OCI-LY3 (cell line): ENCODE measurements at regions not wholly inside any gene's neighbourhood (a gene's known extent, or its start where the extent isn't known, plus 50 kb on each side); places are given as distances from the start of the nearest gene placed in this dataset.

Source experiments
- H2AFZ ChIP-seq: fragments of 200-600, 300-600 bp; shearing (Covaris generic); 2 replicates; pipeline ENCODE4 v1.6.0; 2014; ENCODE audit warnings: antibody characterized with exemption, low read depth, low read length
- H3K27ac ChIP-seq: fragments of 200-600, 300-600 bp; sonication (generic); 2 replicates; pipeline ENCODE4 v1.5.1; 2014; ENCODE audit warnings: mild to moderate bottlenecking, low read length, moderate library complexity, mixed read lengths
- H3K27me3 ChIP-seq: fragments of 200-600, 300-600 bp; sonication (generic); 2 replicates; pipeline ENCODE4 v1.6.1; 2014; ENCODE audit warnings: low read depth, low read length, mixed read lengths
- H3K36me3 ChIP-seq: fragments of 200-600, 300-600 bp; sonication (generic); replicated peaks from 2 replicates; pipeline ENCODE3; 2014; ENCODE audit warnings: low read depth, low read length, mixed read lengths
- H3K4me1 ChIP-seq: fragments of 300-600, 200-600 bp; sonication (generic); 2 replicates; pipeline ENCODE4 v1.6.1; 2014; ENCODE audit warnings: low read length, mixed read lengths
- H3K4me2 ChIP-seq: fragments of 200-600, 300-600 bp; sonication (generic); 2 replicates; pipeline ENCODE4 v1.6.1; 2014; ENCODE audit warnings: low read length, mixed read lengths
- H3K4me3 ChIP-seq: fragments of 300-600, 200-600 bp; sonication (generic); 2 replicates; pipeline ENCODE4 v1.5.1; 2014; ENCODE audit warnings: antibody characterized with exemption, mild to moderate bottlenecking, low read length, moderate library complexity
- H3K79me2 ChIP-seq: fragments of 300-600, 200-600 bp; shearing (Covaris generic); 2 replicates; pipeline ENCODE4 v1.6.1; 2014; ENCODE audit warnings: mild to moderate bottlenecking, low read length, mixed read lengths
- H3K9ac ChIP-seq: fragments of 300-600, 200-600 bp; shearing (Covaris generic); 2 replicates; pipeline ENCODE4 v1.6.0; 2014; ENCODE audit warnings: mild to moderate bottlenecking, low read length, moderate library complexity
- H3K9me3 ChIP-seq: fragments of 200-600, 300-600 bp; shearing (Covaris generic); 2 replicates; pipeline ENCODE4 v1.6.1; 2014; ENCODE audit warnings: low read length, mixed read lengths; ENCODE audit not compliant: insufficient read depth
- H4K20me1 ChIP-seq: fragments of 200-600, 300-600 bp; sonication (generic); 2 replicates; pipeline ENCODE4 v1.6.1; 2016; ENCODE audit warnings: low read length, mixed read lengths; ENCODE audit not compliant: insufficient read depth
- EZH2phosphoT487 ChIP-seq: fragments of 200-600 bp; shearing (Covaris generic); IDR thresholded peaks from 2 replicates; pipeline ENCODE4 v1.6.1; 2018; ENCODE audit warnings: antibody characterized with exemption, mixed run types, low read depth
- TF ChIP-seq, protein P1 (sequence below): fragments of 200-600, 300-600 bp; sonication (generic); IDR thresholded peaks from 2 replicates; pipeline ENCODE4 v1.5.1; 2014; ENCODE audit warnings: antibody characterized with exemption, low read length, low read depth

DNA sequence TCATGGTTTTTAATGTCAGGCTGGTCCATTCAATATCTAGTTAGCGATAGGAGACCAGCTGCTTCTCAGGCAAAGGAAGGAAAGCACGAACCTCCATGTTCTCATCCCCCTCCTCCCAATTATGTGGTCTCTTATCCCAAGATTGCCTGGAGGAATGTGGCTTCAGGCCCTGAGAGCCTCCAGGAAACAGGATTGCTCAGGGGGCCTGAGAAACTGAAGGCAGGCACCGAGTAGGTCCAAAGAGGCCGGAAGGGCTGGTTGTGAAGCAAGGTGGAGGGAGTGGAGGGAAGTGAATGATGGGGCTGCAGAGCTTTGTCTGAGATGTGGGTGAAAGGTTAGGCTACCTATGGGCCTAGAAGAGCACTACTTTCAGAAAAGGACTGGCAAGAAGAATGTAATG is 188.2 kb upstream of the DDHD1 start:
- Histone ChIP-seq H3K4me3 (no peak overlapping the region), H3K4me1 (no peaks in the 10 kb centered on the region), H3K4me2 (no peak overlapping the region), H4K20me1 (no peaks in the 10 kb centered on the region), H3K36me3 (no peaks in the 10 kb centered on the region), H3K27ac (no peak overlapping the region), H3K9ac (no peak overlapping the region), H2AFZ (no peak overlapping the region), H3K9me3 (no peaks in the 10 kb centered on the region), H3K27me3 (no peaks in the 10 kb centered on the region), H3K79me2 (no peaks in the 10 kb centered on the region)
- TF ChIP-seq, protein P1, sequence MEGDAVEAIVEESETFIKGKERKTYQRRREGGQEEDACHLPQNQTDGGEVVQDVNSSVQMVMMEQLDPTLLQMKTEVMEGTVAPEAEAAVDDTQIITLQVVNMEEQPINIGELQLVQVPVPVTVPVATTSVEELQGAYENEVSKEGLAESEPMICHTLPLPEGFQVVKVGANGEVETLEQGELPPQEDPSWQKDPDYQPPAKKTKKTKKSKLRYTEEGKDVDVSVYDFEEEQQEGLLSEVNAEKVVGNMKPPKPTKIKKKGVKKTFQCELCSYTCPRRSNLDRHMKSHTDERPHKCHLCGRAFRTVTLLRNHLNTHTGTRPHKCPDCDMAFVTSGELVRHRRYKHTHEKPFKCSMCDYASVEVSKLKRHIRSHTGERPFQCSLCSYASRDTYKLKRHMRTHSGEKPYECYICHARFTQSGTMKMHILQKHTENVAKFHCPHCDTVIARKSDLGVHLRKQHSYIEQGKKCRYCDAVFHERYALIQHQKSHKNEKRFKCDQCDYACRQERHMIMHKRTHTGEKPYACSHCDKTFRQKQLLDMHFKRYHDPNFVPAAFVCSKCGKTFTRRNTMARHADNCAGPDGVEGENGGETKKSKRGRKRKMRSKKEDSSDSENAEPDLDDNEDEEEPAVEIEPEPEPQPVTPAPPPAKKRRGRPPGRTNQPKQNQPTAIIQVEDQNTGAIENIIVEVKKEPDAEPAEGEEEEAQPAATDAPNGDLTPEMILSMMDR: no peak
- no peak for TF ChIP-seq EZH2phosphoT487

DNA sequence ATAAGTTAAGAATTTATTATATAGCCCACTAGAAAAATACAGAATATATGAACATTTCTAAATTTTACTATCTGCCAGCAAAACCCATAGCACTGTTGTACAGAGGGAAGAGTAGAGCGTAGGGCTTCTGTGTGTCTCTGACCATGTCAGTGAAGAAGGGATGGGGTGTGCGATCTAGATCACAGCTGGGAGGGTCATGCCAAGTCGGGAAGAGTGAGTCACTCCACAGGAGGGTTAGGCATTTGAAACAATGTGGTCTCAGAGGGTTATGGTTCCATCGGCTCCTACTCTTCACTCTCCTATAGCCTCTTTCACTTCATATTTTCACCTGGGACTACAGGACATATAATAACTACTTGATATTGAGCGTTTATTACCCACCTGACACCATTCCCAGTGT is 185.1 kb upstream of the DDHD1 start:
- Histone ChIP-seq H3K27ac (no peak overlapping the region), H2AFZ (no peak overlapping the region), H3K36me3 (no peaks in the 10 kb centered on the region), H3K9ac (no peak overlapping the region), H3K4me2 (no peak overlapping the region), H4K20me1 (no peaks in the 10 kb centered on the region), H3K4me3 (no peak overlapping the region), H3K27me3 (no peaks in the 10 kb centered on the region), H3K79me2 (no peaks in the 10 kb centered on the region), H3K4me1 (no peaks in the 10 kb centered on the region), H3K9me3 (no peaks in the 10 kb centered on the region)
- no peak for TF ChIP-seq EZH2phosphoT487
- TF ChIP-seq, protein P1: no peak

DNA sequence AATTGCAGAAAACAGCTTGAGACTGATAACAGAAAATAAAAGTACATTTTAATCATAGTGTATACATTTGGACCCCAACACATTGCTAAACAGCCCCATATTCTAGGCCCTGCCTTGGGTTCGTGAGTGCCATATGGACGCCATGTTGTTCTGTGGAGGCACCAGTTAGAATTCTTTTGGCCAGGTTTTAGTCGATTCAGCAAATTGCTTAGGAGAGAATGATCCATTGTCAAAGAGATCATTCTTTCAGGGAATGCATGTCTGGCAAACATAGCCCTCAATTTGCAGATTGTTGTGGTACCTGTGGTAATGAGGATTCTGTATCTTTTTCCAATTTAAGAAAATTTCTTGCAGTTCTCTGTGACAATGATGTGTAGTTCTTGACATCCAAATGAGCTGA is 183.6 kb upstream of the DDHD1 start:
- no peaks in the 10 kb centered on the region for H3K27me3 ChIP-seq
- no peak overlapping the region for H3K4me3 ChIP-seq
- TF ChIP-seq EZH2phosphoT487: no peak
- TF ChIP-seq, protein P1: no peak
- H3K9me3 ChIP-seq: no peaks in the 10 kb centered on the region
- H3K79me2 ChIP-seq: no peaks in the 10 kb centered on the region
- no peak overlapping the region for H2AFZ ChIP-seq
- no peak overlapping the region for H3K4me2 ChIP-seq
- H3K36me3 ChIP-seq: no peaks in the 10 kb centered on the region
- no peak overlapping the region for H3K27ac ChIP-seq
- no peaks in the 10 kb centered on the region for H4K20me1 ChIP-seq
- no peaks in the 10 kb centered on the region for H3K4me1 ChIP-seq
- no peak overlapping the region for H3K9ac ChIP-seq

DNA sequence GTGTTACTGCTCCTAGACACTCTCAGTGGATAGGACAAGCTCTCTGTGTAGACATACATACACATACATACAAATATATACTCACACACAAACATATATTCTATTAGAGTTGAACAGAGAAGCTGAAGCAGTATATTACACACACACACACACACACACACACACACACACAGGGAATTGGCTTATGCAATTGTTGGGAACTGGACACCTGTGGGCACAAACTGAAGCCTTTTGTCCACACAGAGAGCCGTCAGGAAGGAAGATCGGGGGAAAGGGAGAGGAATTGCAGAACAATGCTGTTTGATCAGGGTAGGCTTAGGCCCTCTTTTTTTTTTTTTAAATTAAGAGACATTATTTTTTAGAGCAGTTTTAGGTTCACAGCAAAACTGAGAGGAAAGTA is 180.7 kb upstream of the DDHD1 start:
- no peaks in the 10 kb centered on the region for H3K36me3 ChIP-seq
- H4K20me1 ChIP-seq: no peaks in the 10 kb centered on the region
- no peaks in the 10 kb centered on the region for H3K27me3 ChIP-seq
- H3K27ac ChIP-seq: no peak overlapping the region
- H3K9ac ChIP-seq: no peak overlapping the region
- no peaks in the 10 kb centered on the region for H3K9me3 ChIP-seq
- H3K79me2 ChIP-seq: no peaks in the 10 kb centered on the region
- no peak overlapping the region for H3K4me2 ChIP-seq
- H2AFZ ChIP-seq: no peak overlapping the region
- H3K4me1 ChIP-seq: no peaks in the 10 kb centered on the region
- TF ChIP-seq EZH2phosphoT487: no peak
- TF ChIP-seq, protein P1: no peak
- H3K4me3 ChIP-seq: no peak overlapping the region
